ENCODE measurements at regions not wholly inside any gene's neighbourhood (a gene's known extent, or its start where the extent isn't known, plus 50 kb on each side); places are given as distances from the start of the nearest gene placed in this dataset.

- no peak for TF ChIP-seq CTCF (IDR thresholded peaks at IDR 0.05)
- DNase-seq (ENCODE audit: low spot score) = no peak
Observed at GRCh38 chr6:112821476-112821875, 474.3 kb downstream of the RFPL4B start.

GRCh38 chr6:112822769-112823168, 475.6 kb downstream of the RFPL4B start:
- Histone ChIP-seq H3K27ac (no peak overlapping the region), H3K4me3 (no peak overlapping the region)
- TF ChIP-seq CTCF (IDR thresholded peaks at IDR 0.05) = no peak
- DNase-seq (ENCODE audit: low spot score) = no peak

More at GRCh38 chr6:112821476-112821875, 474.3 kb downstream of the RFPL4B start:
- Histone ChIP-seq H3K4me3 (no peak overlapping the region), H3K27ac (no peak overlapping the region)

- H3K27ac ChIP-seq = no peak overlapping the region
- TF ChIP-seq CTCF (IDR thresholded peaks at IDR 0.05) = no peak
- no peak for DNase-seq (ENCODE audit: low spot score)
- H3K4me3 ChIP-seq = no peak overlapping the region
Observed at GRCh38 chr6:112827793-112828192, 480.7 kb downstream of the RFPL4B start.

GRCh38 chr6:112831022-112831421, 483.9 kb downstream of the RFPL4B start:
- Histone ChIP-seq H3K27ac (no peak overlapping the region), H3K4me3 (no peak overlapping the region)
- DNase-seq (ENCODE audit: low spot score) = no peak
- TF ChIP-seq CTCF (IDR thresholded peaks at IDR 0.05) = no peak

GRCh38 chr6:112833581-112834131, 486.5 kb downstream of the RFPL4B start:
- DNase-seq (ENCODE audit: low spot score) = no peak
- no peak overlapping the region for H3K4me3 ChIP-seq
- no peak overlapping the region for H3K27ac ChIP-seq
- no peak for TF ChIP-seq CTCF (IDR thresholded peaks at IDR 0.05)

- TF ChIP-seq CTCF (IDR thresholded peaks at IDR 0.05) = no peak
- H3K4me3 ChIP-seq = no peak overlapping the region
- DNase-seq (ENCODE audit: low spot score) = no peak
- no peak overlapping the region for H3K27ac ChIP-seq
Observed at GRCh38 chr6:112835078-112835477, 487.9 kb downstream of the RFPL4B start.

- no peak for TF ChIP-seq CTCF (IDR thresholded peaks at IDR 0.05)
- no peak for DNase-seq (ENCODE audit: low spot score)
Observed at GRCh38 chr6:112839525-112839961, 492.4 kb downstream of the RFPL4B start.

More at GRCh38 chr6:112839525-112839961, 492.4 kb downstream of the RFPL4B start:
- Histone ChIP-seq H3K27ac (no peak overlapping the region), H3K4me3 (no peak overlapping the region)
